Heart left ventricle (tissue), 13 donors: ENCODE measurements at regions not wholly inside any gene's neighbourhood (a gene's known extent, or its start where the extent isn't known, plus 50 kb on each side); places are given as distances from the start of the nearest gene placed in this dataset.

ENCODE experiments used
- POLR2A ChIP-seq, 2 donors: fragments of 450-650 bp; IDR thresholded peaks; one replicate each; pipeline ENCODE4 v1.6.1; 2017; ENCODE audit warnings: antibody characterized with exemption in 2 of 2, mild to moderate bottlenecking in 2 of 2, moderate library complexity in 2 of 2
- TF ChIP-seq, protein P1 (sequence below), 12 donors: fragments of 200-600 bp; sonication (generic) in 4 of 12; IDR thresholded peaks; one replicate each; pipeline versions ENCODE4 v1.5.0 to v1.8.0; 2018 to 2022; ENCODE audit warnings: antibody characterized with exemption in 12 of 12, mild to moderate bottlenecking in 5 of 12
- donor health status: ischemic (EF 13 %, LVEDD 7.1; RV severe dilation, severe dysfunction).
- donor health status: DM: no; HTN: yes; CAD: no.
- donor health status: DM: no; HTN: no; CAD: no.
- donor health status: ischemic (EF 25% LVEDD 6.9; RV normal size, moderate dysfunction).
- donor health status: ischemic (EF 25% LVEDD 5.7; RV mildly dilated, moderate dysfunction).
- donor health status: ischemic (EF 35%, LVEDD 5.7; RV mildly dilated, moderate dysfunction).
- donor health status: nonischemic (EF 11% LVEDD 7.7; RV severe dilation, severe dysfunction).
- donor health status: DM: yes; HTN: yes; CAD: no.
- donor health status: PGD.
- donor health status: ischemic (EF 29% LVEDD 5.4; RV normal size, mild dysfunction).
- donor health status: nonischemic (EF 23%, LVEDD 6.1; RV moderate dilation, normal function).

DNA sequence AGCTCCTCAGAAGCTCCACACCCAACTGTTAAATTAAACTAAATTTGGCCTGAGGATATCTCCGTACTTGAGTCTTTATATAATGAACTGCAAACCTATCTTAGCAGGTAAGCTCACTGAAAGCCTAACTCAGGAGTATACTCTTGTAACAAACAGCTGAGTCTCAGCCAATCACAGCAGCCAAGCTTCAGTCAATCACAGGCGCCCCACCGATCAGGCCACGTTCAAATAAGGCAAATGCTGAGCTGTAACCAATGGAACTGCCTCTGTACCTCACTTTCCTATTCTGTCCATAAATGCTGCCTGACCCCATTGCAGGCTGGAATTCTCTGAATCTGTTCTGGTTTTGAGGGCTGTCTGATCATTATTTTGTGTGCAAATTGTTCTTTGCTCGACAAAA, 93.0 kb upstream of the CES5A start:
- no peak for TF ChIP-seq POLR2A (IDR thresholded peaks at IDR 0.05)
- TF ChIP-seq, protein P1, sequence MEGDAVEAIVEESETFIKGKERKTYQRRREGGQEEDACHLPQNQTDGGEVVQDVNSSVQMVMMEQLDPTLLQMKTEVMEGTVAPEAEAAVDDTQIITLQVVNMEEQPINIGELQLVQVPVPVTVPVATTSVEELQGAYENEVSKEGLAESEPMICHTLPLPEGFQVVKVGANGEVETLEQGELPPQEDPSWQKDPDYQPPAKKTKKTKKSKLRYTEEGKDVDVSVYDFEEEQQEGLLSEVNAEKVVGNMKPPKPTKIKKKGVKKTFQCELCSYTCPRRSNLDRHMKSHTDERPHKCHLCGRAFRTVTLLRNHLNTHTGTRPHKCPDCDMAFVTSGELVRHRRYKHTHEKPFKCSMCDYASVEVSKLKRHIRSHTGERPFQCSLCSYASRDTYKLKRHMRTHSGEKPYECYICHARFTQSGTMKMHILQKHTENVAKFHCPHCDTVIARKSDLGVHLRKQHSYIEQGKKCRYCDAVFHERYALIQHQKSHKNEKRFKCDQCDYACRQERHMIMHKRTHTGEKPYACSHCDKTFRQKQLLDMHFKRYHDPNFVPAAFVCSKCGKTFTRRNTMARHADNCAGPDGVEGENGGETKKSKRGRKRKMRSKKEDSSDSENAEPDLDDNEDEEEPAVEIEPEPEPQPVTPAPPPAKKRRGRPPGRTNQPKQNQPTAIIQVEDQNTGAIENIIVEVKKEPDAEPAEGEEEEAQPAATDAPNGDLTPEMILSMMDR (IDR thresholded peaks at IDR 0.05): no peak
